ENCODE measurements at regions not wholly inside any gene's neighbourhood (a gene's known extent, or its start where the extent isn't known, plus 50 kb on each side); places are given as distances from the start of the nearest gene placed in this dataset.

GRCh38 chr20:53699906-53700305 is 106.3 kb upstream of the ZNF217 start:
- Histone ChIP-seq H3K4me1 (ENCODE audit: control insufficient read depth in 4 of 4, insufficient read depth in 4 of 4, low read length in 3 of 4) (no peaks in the 10 kb centered on the region), H3K4me3 (ENCODE audit: low read depth in 1 of 3, low read length in 3 of 3) (no peak overlapping the region), H3K27ac (ENCODE audit: low read depth in 1 of 2, low read length in 2 of 2) (no peak overlapping the region), H3K9me3 (ENCODE audit: control insufficient read depth in 4 of 4, low read length in 3 of 4) (no peaks in the 10 kb centered on the region), H3K27me3 (ENCODE audit: control insufficient read depth in 4 of 4, insufficient read depth in 4 of 4, low read length in 3 of 4) (no peaks in the 10 kb centered on the region), H3K9ac (ENCODE audit: low read depth in 1 of 2, low read length in 2 of 2) (no peak overlapping the region), H3K36me3 (ENCODE audit: control insufficient read depth in 4 of 4, insufficient read depth in 3 of 4, low read depth in 1 of 4, low read length in 3 of 4) (no peaks in the 10 kb centered on the region)
- no peak for DNase-seq (ENCODE audit: low spot score)
- TF ChIP-seq FOXA1 (IDR thresholded peaks at IDR 0.05): no peak
- TF ChIP-seq RAD21 (IDR thresholded peaks at IDR 0.05): no peak
- TF ChIP-seq ZBTB33 (IDR thresholded peaks at IDR 0.05): no peak
- TF ChIP-seq ATF3 (IDR thresholded peaks at IDR 0.05): no peak
- TF ChIP-seq HNF4G (IDR thresholded peaks at IDR 0.05): no peak
- TF ChIP-seq NR2F2 (IDR thresholded peaks at IDR 0.05): no peak
- TF ChIP-seq REST (IDR thresholded peaks at IDR 0.05): no peak
- no peak for TF ChIP-seq RXRA (IDR thresholded peaks at IDR 0.05)
- TF ChIP-seq JUND (IDR thresholded peaks at IDR 0.05): no peak
- no peak for TF ChIP-seq CTCF (IDR thresholded peaks at IDR 0.05; ENCODE audit: low read depth, low read length, missing input control)
- no peak for TF ChIP-seq FOXA2 (IDR thresholded peaks at IDR 0.05)
- no peak for TF ChIP-seq YY1 (IDR thresholded peaks at IDR 0.05)

GRCh38 chr20:53699085-53699674 is 105.5 kb upstream of the ZNF217 start:
- Histone ChIP-seq H3K27ac (ENCODE audit: low read depth in 1 of 2, low read length in 2 of 2) (no peak overlapping the region), H3K4me3 (ENCODE audit: low read depth in 1 of 3, low read length in 3 of 3) (no peak overlapping the region), H3K36me3 (ENCODE audit: control insufficient read depth in 4 of 4, insufficient read depth in 3 of 4, low read depth in 1 of 4, low read length in 3 of 4) (no peaks in the 10 kb centered on the region), H3K9ac (ENCODE audit: low read depth in 1 of 2, low read length in 2 of 2) (no peak overlapping the region), H3K9me3 (ENCODE audit: control insufficient read depth in 4 of 4, low read length in 3 of 4) (no peaks in the 10 kb centered on the region), H3K4me1 (ENCODE audit: control insufficient read depth in 4 of 4, insufficient read depth in 4 of 4, low read length in 3 of 4) (no peaks in the 10 kb centered on the region), H3K27me3 (ENCODE audit: control insufficient read depth in 4 of 4, insufficient read depth in 4 of 4, low read length in 3 of 4) (no peaks in the 10 kb centered on the region)
- TF ChIP-seq CTCF (IDR thresholded peaks at IDR 0.05; ENCODE audit: low read depth, low read length, missing input control) (no peak), GABPA (IDR thresholded peaks at IDR 0.05 in 1 of 2, conservative IDR thresholded peaks at IDR 0.05 in 1 of 2) (no peak), HNF4G (IDR thresholded peaks at IDR 0.05) (no peak), EGR1 (IDR thresholded peaks at IDR 0.05; ENCODE audit: low read depth in 2 of 2) (no peak), FOXA2 (IDR thresholded peaks at IDR 0.05) (no peak), NR2F2 (IDR thresholded peaks at IDR 0.05) (no peak), FOXA1 (IDR thresholded peaks at IDR 0.05) (no peak), SP1 (IDR thresholded peaks at IDR 0.05) (no peak), MAX (IDR thresholded peaks at IDR 0.05) (no peak), RAD21 (IDR thresholded peaks at IDR 0.05) (no peak), ZBTB33 (IDR thresholded peaks at IDR 0.05) (no peak), HNF4A (conservative IDR thresholded peaks at IDR 0.05) (no peak), TAF1 (conservative IDR thresholded peaks at IDR 0.05) (no peak)
- WGBS: 48% methylated on average over 3 of the region's 3 CpGs
- DNase-seq (ENCODE audit: low spot score): no peak

Measured in liver (tissue), 8 donors.